NCI-H526 (cell line): ENCODE measurements at regions not wholly inside any gene's neighbourhood (a gene's known extent, or its start where the extent isn't known, plus 50 kb on each side); places are given as distances from the start of the nearest gene placed in this dataset.
"Not testable (repeated sequence)": the region's sequence is repeated elsewhere in the genome, so short reads cannot be mapped to it uniquely, and the experiment has no call there.

Experiments
- DNase-seq, 2 experiments: peaks; one replicate each; lab custom pipeline; 2025; lab: John Stamatoyannopoulos, UW

GRCh38 chr5:24141046-24141445 lies 503.7 kb downstream of the CDH10 start:
- no peak for DNase-seq

DNA sequence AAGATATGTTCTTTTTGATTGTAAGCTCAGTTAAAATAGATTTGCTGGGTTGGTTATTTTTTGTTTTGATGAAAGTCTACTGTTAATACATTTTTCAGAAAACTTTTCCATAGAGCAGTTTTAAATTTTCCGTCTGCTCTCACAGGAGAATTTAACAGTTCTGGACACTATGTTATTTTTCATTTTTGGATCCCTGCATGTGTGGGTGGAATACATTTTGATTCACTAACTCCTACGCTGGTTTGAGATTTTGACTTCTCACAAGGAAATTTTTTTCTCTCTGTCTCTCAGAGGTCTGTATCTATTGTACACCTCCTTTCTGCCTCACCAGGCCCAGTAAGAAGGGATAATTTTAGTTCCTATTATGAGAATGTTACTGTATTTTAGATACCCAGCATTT lies 502.4 kb downstream of the CDH10 start:
- DNase-seq: no peak

- no peak for DNase-seq
Measured at GRCh38 chr5:24145806-24146205, 499.0 kb downstream of the CDH10 start.

DNA sequence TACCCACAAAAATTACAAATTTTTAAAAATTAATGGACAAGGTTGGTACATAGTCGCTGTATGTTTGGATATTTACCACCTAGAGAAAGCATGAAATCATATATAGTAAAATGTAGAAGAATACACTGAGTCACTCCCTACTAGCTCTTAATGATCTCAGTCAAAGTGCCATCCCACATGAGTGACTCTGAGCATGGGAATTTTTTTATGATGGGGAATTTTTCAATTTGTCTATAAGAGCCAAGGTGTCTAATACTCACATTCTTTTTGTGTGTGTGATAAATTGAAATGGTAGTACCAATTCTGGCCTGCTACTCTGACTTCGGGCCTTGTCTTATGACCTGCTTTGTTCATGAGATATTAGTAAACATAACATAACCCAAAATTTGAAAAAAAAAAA lies 483.2 kb downstream of the CDH10 start:
- DNase-seq: no peak

GRCh38 chr5:24162343-24162742 lies 482.4 kb downstream of the CDH10 start:
- no peak for DNase-seq

DNA sequence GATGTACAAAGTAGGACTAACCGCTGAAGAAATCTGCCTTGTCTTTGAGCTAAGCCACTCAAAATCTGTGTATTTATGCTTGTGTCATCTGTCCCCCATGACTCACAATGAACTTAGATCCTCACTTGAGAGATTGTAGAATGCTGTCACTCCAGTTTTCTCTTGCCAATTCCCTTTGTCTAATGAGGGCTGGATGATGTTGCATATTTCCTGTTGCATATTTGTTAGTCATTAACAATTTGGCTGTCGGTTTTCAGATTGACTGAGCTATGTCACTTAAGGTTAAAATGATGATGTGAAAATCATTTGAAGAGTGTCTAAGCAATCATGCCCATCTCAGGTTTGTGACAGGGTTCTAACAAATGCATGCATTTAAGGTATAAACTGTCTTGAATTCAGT lies 481.7 kb downstream of the CDH10 start:
- DNase-seq: no peak

DNA sequence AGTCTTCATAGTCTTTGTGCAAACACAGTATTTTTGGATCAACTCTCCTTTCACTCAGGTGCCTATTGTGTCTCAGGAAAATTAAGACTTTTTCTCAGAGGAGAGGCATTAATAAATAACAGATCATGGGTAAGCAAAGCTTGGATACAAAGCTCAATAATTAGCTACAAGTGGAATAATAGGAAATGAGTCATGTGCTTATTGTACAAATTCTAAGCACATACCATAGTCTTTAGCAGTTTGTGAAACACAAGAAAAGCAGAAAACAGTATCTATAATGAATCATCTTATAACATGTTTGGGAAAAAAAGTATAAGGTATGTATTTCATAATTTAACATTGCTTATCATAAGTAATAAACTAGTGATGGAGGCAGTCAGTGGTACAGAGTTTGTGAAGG lies 477.0 kb downstream of the CDH10 start:
- DNase-seq: no peak

GRCh38 chr5:24170026-24170425 lies 474.8 kb downstream of the CDH10 start:
- DNase-seq: no peak

GRCh38 chr5:24170930-24171329 lies 473.8 kb downstream of the CDH10 start:
- not testable (repeated sequence) for DNase-seq

- DNase-seq: no peak
Measured at GRCh38 chr5:24177821-24178220, 467.0 kb downstream of the CDH10 start.

- DNase-seq: no peak
Measured at GRCh38 chr5:24183981-24184380, 460.8 kb downstream of the CDH10 start.

DNA sequence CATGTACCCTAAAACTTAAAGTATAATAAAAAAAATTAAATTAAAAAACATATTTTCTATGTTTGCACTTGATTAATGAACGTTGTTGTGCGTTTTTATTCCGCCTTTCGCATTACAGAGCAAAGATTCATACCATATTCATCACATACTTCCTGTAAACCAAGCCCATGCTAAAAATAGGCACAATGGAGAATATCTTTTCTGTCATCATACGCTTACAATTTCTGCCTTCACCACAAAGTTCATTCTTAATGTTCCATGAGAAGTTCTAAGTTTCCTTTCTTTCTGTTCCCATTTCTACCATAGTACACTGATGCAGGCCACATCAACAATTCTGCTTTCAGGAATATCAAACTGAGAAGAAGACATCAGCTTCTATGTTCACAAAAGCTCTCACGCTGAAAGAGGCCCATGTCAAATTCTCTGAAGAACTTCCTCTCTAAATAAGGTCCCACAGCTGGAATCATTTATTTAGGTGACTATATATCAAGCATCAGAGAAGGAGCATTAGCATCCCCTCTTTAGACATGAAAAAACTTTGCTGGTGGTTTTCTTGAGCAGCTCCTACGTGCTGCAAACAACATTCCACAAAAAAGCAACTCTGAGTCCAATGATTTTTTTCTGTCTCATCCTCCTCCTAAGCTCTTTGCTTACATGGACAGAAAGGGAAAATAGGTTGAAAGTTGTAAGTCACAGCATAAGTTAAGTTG lies 456.4 kb downstream of the CDH10 start:
- no peak for DNase-seq

- DNase-seq: no peak
Measured at GRCh38 chr5:24196789-24197188, 448.0 kb downstream of the CDH10 start.

DNA sequence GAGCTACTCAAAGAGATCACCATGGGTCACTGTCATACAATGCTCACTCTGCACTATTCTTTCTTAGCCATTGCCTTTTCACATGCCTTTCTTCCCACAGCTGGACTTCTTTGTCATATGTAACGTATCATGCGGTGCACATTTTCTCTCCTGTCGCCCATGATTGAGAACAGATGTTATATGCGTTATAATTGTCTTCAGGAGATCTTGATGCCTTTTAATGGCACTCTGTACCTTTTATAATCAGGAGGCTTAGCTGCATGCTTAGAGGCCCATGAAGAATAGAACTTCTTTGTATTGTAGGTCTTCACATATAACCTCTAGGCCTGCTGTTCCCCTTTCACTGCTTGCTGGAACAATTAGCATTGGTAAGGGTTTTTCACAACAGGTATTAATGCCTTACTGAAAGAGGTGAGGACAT lies 436.1 kb downstream of the CDH10 start:
- DNase-seq: no peak

DNA sequence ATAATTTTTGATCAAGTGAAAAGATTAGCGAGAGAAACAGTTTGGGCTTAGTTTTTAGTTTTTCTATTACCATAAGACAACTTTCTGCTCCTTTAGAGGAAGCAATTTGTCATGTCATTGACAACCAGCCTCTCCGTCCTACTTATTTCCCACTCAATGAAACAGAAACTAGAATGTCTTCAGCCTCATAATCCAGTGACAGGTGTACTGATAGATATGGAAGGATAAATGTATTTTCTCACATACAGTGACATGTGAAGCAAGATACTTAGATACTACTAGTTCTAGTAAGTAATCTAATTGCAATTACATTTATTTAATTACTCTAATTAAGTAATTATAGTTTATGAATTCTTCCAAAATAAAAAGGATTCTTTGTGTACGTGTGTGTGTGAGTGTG lies 429.7 kb downstream of the CDH10 start:
- no peak for DNase-seq

DNA sequence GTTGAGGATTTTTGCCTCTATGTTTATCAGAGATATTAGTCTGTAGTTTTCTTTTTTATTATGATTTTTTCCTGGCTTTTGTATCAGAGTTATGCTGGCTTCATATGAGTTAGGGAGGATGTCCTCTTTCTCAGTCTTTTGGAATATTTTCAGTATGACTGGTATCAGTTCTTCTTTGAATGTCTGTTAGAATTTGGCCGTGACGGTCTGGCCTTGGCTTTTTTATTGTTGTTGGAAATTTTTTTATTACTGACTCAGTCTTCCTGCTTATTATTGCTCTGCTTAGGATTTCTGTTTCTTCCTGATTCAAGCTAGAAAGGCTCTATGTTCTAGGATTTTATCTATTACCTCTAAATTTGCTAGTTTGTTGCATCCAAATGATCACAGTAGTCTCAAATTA lies 421.9 kb downstream of the CDH10 start:
- no peak for DNase-seq

GRCh38 chr5:24225051-24225450 lies 419.7 kb downstream of the CDH10 start:
- no peak for DNase-seq

- no peak for DNase-seq
Measured at GRCh38 chr5:24226479-24226878, 418.3 kb downstream of the CDH10 start.

GRCh38 chr5:24227881-24228280 lies 416.9 kb downstream of the CDH10 start:
- DNase-seq: not testable (repeated sequence)

DNA sequence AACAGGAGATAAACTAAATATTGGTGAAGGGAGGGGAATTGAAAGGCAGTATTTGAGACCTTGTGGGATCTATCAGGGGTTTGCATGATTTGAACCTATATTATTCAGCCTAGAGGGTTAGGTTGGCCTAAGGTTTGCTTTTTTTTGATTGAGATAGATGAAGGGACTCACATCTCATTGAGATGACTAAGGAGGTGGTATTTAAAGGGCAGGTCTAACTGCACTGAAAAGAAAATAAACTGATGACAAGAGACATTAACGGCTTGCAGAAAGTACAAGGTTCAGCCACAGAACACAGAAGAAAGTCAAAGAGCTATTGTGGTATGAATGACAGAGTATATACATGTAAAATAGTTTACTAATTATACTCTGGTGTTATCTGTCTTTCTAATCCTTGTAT lies 412.7 kb downstream of the CDH10 start:
- DNase-seq: no peak

- DNase-seq: peak; percentile 1 to 19
Measured at GRCh38 chr5:24232929-24233498, 411.8 kb downstream of the CDH10 start.

- no peak for DNase-seq
Measured at GRCh38 chr5:24235946-24236345, 408.8 kb downstream of the CDH10 start.

GRCh38 chr5:24245821-24246220 lies 399.0 kb downstream of the CDH10 start:
- no peak for DNase-seq

DNA sequence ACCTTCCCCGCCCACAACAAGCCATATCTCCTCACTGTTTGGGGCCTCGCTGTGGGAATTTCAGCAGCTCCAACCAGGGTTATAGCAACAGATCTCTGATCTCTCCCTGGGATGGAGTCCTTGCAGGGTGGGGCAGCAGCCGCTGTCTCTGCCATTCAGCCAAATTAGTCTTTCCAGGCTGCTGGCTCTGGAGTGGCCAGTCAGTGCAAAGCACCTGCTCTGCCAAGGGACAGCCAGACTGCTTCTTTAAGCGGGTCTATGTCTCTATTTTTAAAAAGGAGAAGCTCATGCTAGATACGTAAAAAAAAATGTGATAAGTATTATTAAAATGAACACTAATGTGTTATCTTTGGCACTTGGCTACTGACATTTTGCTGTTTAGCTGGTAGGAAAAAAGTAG lies 380.2 kb downstream of the CDH10 start:
- DNase-seq: no peak
